Ishikawa (cell line): ENCODE measurements at regions not wholly inside any gene's neighbourhood (a gene's known extent, or its start where the extent isn't known, plus 50 kb on each side); places are given as distances from the start of the nearest gene placed in this dataset.

Experiments used
- CEBPB ChIP-seq: IDR thresholded peaks from 2 replicates; pipeline ENCODE4 v1.6.1; 2012
- CREB1 ChIP-seq: IDR thresholded peaks from 2 replicates; pipeline ENCODE4 v1.6.1; 2012; ENCODE audit warnings: low read depth
- EP300 ChIP-seq: IDR thresholded peaks from 2 replicates; pipeline ENCODE4 v1.6.1; 2012; ENCODE audit warnings: borderline replicate concordance
- MAX ChIP-seq: IDR thresholded peaks from 2 replicates; pipeline ENCODE4 v1.6.1; 2012
- NFIC ChIP-seq: IDR thresholded peaks from 2 replicates; pipeline ENCODE4 v1.6.1; 2012
- RAD21 ChIP-seq: IDR thresholded peaks from 2 replicates; pipeline ENCODE4 v1.6.1; 2012; ENCODE audit warnings: low read depth
- TAF1 ChIP-seq: IDR thresholded peaks from 2 replicates; pipeline ENCODE4 v1.6.1; 2012; ENCODE audit warnings: low read depth, mild to moderate bottlenecking
- TEAD4 ChIP-seq: IDR thresholded peaks from 2 replicates; pipeline ENCODE4 v1.6.1; 2012
- USF1 ChIP-seq: IDR thresholded peaks from 2 replicates; pipeline ENCODE4 v1.6.1; 2012
- YY1 ChIP-seq: IDR thresholded peaks from 2 replicates; pipeline ENCODE4 v1.6.1; 2012; ENCODE audit warnings: low read depth
- ZBTB7A ChIP-seq: IDR thresholded peaks from 2 replicates; pipeline ENCODE4 v1.6.1; 2012; ENCODE audit warnings: low read depth
- TF ChIP-seq, protein P1 (sequence below): IDR thresholded peaks from 2 replicates; pipeline ENCODE4 v1.6.1; 2012; ENCODE audit warnings: low read depth, mild to moderate bottlenecking

- TF ChIP-seq RAD21: no peak
- TF ChIP-seq TAF1: 0 out of 2 replicates have a peak, but pooled peaks have one; percentile 6
Observed at GRCh38 chr2:45169339-45170190, 160.3 kb upstream of the SIX2 start.

GRCh38 chr2:45168711-45169338 is 159.6 kb upstream of the SIX2 start:
- TF ChIP-seq MAX (peak; percentile 85; the same call in 1 of the 2 replicates), ZBTB7A (no peak), NFIC (0 out of 2 replicates have a peak, but pooled peaks have one; percentile 13), EP300 (no peak)
- TF ChIP-seq, protein P1, sequence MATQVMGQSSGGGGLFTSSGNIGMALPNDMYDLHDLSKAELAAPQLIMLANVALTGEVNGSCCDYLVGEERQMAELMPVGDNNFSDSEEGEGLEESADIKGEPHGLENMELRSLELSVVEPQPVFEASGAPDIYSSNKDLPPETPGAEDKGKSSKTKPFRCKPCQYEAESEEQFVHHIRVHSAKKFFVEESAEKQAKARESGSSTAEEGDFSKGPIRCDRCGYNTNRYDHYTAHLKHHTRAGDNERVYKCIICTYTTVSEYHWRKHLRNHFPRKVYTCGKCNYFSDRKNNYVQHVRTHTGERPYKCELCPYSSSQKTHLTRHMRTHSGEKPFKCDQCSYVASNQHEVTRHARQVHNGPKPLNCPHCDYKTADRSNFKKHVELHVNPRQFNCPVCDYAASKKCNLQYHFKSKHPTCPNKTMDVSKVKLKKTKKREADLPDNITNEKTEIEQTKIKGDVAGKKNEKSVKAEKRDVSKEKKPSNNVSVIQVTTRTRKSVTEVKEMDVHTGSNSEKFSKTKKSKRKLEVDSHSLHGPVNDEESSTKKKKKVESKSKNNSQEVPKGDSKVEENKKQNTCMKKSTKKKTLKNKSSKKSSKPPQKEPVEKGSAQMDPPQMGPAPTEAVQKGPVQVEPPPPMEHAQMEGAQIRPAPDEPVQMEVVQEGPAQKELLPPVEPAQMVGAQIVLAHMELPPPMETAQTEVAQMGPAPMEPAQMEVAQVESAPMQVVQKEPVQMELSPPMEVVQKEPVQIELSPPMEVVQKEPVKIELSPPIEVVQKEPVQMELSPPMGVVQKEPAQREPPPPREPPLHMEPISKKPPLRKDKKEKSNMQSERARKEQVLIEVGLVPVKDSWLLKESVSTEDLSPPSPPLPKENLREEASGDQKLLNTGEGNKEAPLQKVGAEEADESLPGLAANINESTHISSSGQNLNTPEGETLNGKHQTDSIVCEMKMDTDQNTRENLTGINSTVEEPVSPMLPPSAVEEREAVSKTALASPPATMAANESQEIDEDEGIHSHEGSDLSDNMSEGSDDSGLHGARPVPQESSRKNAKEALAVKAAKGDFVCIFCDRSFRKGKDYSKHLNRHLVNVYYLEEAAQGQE: no peak

DNA sequence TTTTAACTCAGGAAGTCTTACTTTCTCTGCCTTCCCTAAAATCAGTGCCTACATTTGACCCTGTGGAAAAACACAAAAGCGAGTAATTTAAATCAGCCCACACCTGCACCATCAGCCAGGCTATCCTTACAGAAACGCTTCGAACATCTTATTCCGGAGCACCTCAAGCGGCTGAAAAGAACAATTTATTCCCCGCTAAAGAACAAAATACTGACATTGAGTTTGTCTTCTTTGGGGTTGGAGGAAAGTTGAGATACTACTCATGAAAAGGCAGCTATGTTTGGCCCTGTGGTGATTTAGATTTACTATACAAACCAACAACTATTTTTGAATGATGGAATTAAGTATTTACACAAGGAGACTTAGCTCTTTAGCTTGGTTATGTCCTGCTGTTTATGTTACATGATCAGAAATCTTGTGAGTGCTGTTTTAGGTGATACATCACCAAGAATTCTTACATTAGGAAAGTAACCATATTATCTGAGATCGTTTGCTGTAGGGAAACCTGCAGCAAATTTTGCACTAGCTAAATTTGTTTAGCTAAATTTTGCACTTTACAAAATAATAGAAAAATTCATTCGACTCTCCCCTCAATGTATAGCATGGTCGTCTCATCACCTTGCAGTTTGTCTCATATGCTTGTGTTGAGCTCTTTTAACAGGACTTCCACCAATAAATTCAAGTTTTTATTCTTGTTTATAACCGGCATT is 158.8 kb upstream of the SIX2 start:
- no peak for TF ChIP-seq MAX
- no peak for TF ChIP-seq RAD21
- TF ChIP-seq EP300: no peak
- TF ChIP-seq CREB1: no peak
- TF ChIP-seq USF1: no peak

DNA sequence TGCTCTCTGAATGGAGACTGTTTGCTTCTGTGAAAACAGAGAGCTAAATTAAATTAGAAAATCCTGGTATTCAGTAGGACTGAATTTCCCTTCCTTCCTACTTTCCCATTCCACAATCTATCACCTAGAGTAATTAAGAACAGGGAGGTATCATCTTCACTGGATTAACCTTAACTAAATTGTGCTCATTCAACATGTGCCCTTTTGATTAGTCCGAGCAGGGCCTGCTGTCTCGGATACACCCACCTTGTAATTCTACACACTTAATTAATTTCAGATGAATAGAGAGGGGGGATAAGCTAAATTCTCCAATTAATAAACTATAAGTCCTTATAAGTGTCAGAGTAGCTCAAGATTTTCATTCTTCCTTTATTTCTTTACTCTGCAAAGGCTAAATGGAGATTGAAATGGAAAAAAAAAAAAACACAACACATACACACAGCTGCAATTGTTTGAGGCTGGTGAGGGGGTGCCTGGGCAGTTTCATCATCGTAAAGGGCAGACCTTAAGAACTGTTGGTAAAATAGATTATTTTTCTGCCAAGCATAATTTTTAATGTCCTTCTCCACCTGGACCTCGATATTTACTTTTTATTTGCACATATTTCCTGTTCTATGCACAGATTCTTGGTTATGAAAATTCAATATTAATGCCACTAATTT is 157.1 kb upstream of the SIX2 start:
- TF ChIP-seq, protein P1: no peak
- TF ChIP-seq EP300 (no peak), YY1 (no peak), CEBPB (no peak), ZBTB7A (no peak), CREB1 (no peak), RAD21 (no peak), MAX (no peak), TEAD4 (no peak)

GRCh38 chr2:45162711-45163110 is 153.5 kb upstream of the SIX2 start:
- TF ChIP-seq, protein P1: no peak
- no peak for TF ChIP-seq NFIC
- no peak for TF ChIP-seq CEBPB
- TF ChIP-seq USF1: no peak
